ENCODE measurements at regions not wholly inside any gene's neighbourhood (a gene's known extent, or its start where the extent isn't known, plus 50 kb on each side); places are given as distances from the start of the nearest gene placed in this dataset.

GRCh38 chr10:125448596-125448995 is 234.4 kb downstream of the TEX36 start:
- no peak for TF ChIP-seq FOSL2 (IDR thresholded peaks at IDR 0.05; ENCODE audit: borderline replicate concordance, low read depth)
- TF ChIP-seq USF2 (IDR thresholded peaks at IDR 0.05; ENCODE audit: borderline replicate concordance, low read depth, low read length) = no peak
- no peak for TF ChIP-seq CTCF (IDR thresholded peaks at IDR 0.05)
- TF ChIP-seq POLR2AphosphoS5 (IDR thresholded peaks at IDR 0.05; ENCODE audit: low read depth, low read length) = no peak
- TF ChIP-seq REST (IDR thresholded peaks at IDR 0.05; ENCODE audit: low read depth, low read length) = no peak
- no peak for TF ChIP-seq GABPA (IDR thresholded peaks at IDR 0.05; ENCODE audit: low read depth)
- TF ChIP-seq RXRA (IDR thresholded peaks at IDR 0.05; ENCODE audit: borderline replicate concordance, low read depth) = no peak
- TF ChIP-seq PBX3 (IDR thresholded peaks at IDR 0.05) = no peak
- no peak for TF ChIP-seq EZH2phosphoT487 (IDR thresholded peaks at IDR 0.05; ENCODE audit: borderline replicate concordance, low read depth)
- TF ChIP-seq SIN3A (IDR thresholded peaks at IDR 0.05; ENCODE audit: borderline replicate concordance, low read depth, low read length) = no peak
- no peak for TF ChIP-seq MAX (IDR thresholded peaks at IDR 0.05; ENCODE audit: low read depth)
- no peak for TF ChIP-seq JUND (IDR thresholded peaks at IDR 0.05)

Measured in SK-N-SH (cell line).